GM10248 (cell line): ENCODE measurements at regions not wholly inside any gene's neighbourhood (a gene's known extent, or its start where the extent isn't known, plus 50 kb on each side); places are given as distances from the start of the nearest gene placed in this dataset.
"Not testable (repeated sequence)": the region's sequence is repeated elsewhere in the genome, so short reads cannot be mapped to it uniquely, and the experiment has no call there.

Experiments used
- CTCF ChIA-PET: fragments of 300-600 bp; sonication (Branson Sonifier 250); formaldehyde crosslinking; extraction: SDS; loops from one replicate; lab custom pipeline; 2021; ENCODE audit warnings: antibody characterized with exemption; lab: Yijun Ruan, JAX
- POLR2A ChIA-PET: fragments of 350-650 bp; sonication (Branson Sonifier 250); formaldehyde crosslinking; extraction: SDS; loops from one replicate; lab custom pipeline; 2020; ENCODE audit warnings: antibody characterized with exemption; lab: Yijun Ruan, JAX
- DNase-seq: peaks from one replicate; pipeline ENCODE4 v3.0.0; 2012; ENCODE audit errors: extremely low spot score
- CTCF ChIP-seq: IDR thresholded peaks from 2 replicates; pipeline ENCODE4 v1.5.1; 2012; ENCODE audit warnings: mild to moderate bottlenecking, low read depth; ENCODE audit errors: extremely low read depth, missing control alignments, control extremely low read depth

GRCh38 chr13:81197483-81197882 is 856.6 kb upstream of the SPRY2 start:
- no peak for DNase-seq
- no peak for TF ChIP-seq CTCF
- CTCF ChIA-PET, result interaction anchor here (1.7 kb wide), 1 partner anchor 12 kb away, joined by 4 read pairs; no protein-coding TSS in a partner anchor
- POLR2A ChIA-PET, result no interaction called here

GRCh38 chr13:81194362-81194761 is 853.4 kb upstream of the SPRY2 start:
- POLR2A ChIA-PET, result no interaction called here

GRCh38 chr13:81184556-81185265 is 843.8 kb upstream of the SPRY2 start:
- DNase-seq, result no peak
- CTCF ChIA-PET, result interaction anchor here (1.3 kb wide), 1 partner anchor 15 kb away, joined by 3 read pairs; no protein-coding TSS in a partner anchor
- TF ChIP-seq CTCF, result no peak
- POLR2A ChIA-PET, result no interaction called here

More at GRCh38 chr13:81194362-81194761, 853.4 kb upstream of the SPRY2 start:
- DNase-seq, result no peak
- no peak for TF ChIP-seq CTCF
- CTCF ChIA-PET, result no interaction called here

DNA sequence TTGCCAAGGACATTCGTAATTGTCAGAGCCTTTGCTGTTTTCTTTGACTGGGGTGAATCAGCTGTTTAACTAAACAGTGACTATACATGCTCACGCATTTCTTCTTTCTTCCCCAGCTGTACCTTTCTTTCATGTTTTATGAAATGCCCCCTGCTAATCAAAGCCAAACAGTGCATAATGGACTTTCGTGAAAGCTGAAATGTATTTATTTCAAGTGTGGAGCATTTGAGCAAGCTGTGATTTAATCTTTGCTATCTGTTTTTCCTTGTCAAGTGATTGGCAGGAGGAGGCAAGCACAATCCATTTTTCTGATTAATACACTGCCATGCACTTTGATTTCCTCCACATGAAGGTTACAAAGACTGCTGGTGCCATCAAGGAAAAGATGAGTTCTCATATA is 831.7 kb upstream of the SPRY2 start:
- TF ChIP-seq CTCF, result no peak
- DNase-seq, result no peak
- CTCF ChIA-PET, result interaction anchor here (1.6 kb wide), 1 partner anchor 17 kb away, joined by 3 read pairs; no protein-coding TSS in a partner anchor
- POLR2A ChIA-PET, result no interaction called here

- CTCF ChIA-PET, result interaction anchor here (0.6 to 2.0 kb wide), 7 partner anchors 10 to 1160 kb away, joined by 3 to 13 read pairs (median 4); no protein-coding TSS in a partner anchor
- DNase-seq, result no peak
- POLR2A ChIA-PET, result no interaction called here
- peak; percentile 46 for TF ChIP-seq CTCF
These were observed 830.2 kb upstream of the SPRY2 start for GRCh38 chr13:81171065-81171647.

- CTCF ChIA-PET, result interaction anchor here (0.9 kb wide), 1 partner anchor 18 kb away, joined by 3 read pairs; no protein-coding TSS in a partner anchor
These were observed 822.9 kb upstream of the SPRY2 start for GRCh38 chr13:81163823-81164222.

DNA sequence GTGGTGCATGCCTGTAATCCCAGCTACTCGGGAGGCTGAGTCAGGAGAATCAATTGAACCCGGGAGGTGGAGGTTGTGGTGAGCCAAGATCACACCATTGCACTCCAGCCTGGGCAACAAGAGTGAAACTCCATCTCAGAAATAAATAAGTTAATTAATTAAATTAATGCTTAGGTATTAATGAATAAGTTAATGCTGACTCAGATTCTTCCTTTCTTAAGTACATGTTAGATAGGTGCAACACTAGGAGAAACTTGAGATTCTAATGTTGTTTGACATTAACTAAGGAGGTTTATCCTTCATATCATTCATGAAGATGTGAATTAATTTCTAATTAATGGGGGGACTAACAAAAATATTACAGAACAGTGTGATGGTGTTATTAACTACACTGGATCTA is 812.6 kb upstream of the SPRY2 start:
- DNase-seq, result no peak
- no peak for TF ChIP-seq CTCF
- CTCF ChIA-PET, result no interaction called here
- POLR2A ChIA-PET, result no interaction called here

More at GRCh38 chr13:81163823-81164222, 822.9 kb upstream of the SPRY2 start:
- POLR2A ChIA-PET, DNase-seq: not testable (repeated sequence)
